DMS153 treated with DMSO at 0.1 percent for 48 hours (cell line): ENCODE measurements at regions not wholly inside any gene's neighbourhood (a gene's known extent, or its start where the extent isn't known, plus 50 kb on each side); places are given as distances from the start of the nearest gene placed in this dataset.
"Not testable (repeated sequence)": the region's sequence is repeated elsewhere in the genome, so short reads cannot be mapped to it uniquely, and the experiment has no call there.

Experiments used
- DNase-seq: peaks from one replicate; lab custom pipeline; 2025; ENCODE audit not compliant: unreplicated experiment; lab: John Stamatoyannopoulos, UW

DNA sequence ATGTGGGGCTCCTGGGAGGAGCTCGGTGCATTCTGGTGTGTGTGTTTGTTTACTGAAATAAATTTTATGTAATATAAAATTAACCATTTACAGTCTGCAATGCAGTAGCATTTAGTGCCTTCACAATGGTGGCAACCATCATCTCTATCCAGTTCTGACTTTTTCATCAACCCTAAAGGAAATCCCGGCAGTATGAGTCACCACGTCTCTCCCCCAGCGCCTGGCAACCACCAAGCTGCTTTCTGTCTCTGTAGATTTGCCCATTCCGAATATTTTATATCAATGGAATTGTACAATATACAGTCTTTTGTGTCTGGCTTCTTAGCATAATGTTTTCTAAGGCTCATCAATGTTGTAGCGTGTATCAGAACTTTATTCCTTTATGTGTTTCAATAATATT lies 300.5 kb downstream of the MIAT start:
- DNase-seq: no peak

- no peak for DNase-seq
These were observed 301.0 kb downstream of the MIAT start for GRCh38 chr22:26958378-26958777.

GRCh38 chr22:26964642-26965041 lies 307.3 kb downstream of the MIAT start:
- DNase-seq: no peak

DNA sequence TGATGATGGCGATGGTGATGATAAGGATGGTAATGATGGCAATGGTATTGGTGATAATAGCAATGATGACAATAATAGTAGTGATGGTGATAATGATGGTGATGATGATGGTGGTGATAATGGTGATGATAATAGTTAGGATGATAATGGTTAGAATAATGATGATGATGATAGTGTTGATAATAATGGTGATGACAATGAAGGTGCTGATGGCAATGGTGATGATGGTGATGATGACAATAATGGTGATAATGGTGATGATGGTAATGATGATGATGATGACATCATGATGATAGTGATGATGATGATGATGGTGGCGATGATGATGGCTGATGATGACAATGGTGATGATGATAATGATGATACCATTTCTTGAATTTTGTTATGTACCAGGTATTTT lies 309.9 kb downstream of the MIAT start:
- no peak for DNase-seq

- DNase-seq: no peak
These were observed 311.6 kb downstream of the MIAT start for GRCh38 chr22:26968859-26969523.

- no peak for DNase-seq
These were observed 313.5 kb downstream of the MIAT start for GRCh38 chr22:26970809-26971394.

GRCh38 chr22:26972286-26972685 lies 314.9 kb downstream of the MIAT start:
- no peak for DNase-seq

- not testable (repeated sequence) for DNase-seq
These were observed 315.5 kb downstream of the MIAT start for GRCh38 chr22:26972915-26973314.

GRCh38 chr22:26974034-26974433 lies 316.6 kb downstream of the MIAT start:
- DNase-seq: no peak

GRCh38 chr22:26974914-26975803 lies 317.8 kb downstream of the MIAT start:
- DNase-seq: no peak

GRCh38 chr22:26975865-26976264 lies 318.5 kb downstream of the MIAT start:
- no peak for DNase-seq

DNA sequence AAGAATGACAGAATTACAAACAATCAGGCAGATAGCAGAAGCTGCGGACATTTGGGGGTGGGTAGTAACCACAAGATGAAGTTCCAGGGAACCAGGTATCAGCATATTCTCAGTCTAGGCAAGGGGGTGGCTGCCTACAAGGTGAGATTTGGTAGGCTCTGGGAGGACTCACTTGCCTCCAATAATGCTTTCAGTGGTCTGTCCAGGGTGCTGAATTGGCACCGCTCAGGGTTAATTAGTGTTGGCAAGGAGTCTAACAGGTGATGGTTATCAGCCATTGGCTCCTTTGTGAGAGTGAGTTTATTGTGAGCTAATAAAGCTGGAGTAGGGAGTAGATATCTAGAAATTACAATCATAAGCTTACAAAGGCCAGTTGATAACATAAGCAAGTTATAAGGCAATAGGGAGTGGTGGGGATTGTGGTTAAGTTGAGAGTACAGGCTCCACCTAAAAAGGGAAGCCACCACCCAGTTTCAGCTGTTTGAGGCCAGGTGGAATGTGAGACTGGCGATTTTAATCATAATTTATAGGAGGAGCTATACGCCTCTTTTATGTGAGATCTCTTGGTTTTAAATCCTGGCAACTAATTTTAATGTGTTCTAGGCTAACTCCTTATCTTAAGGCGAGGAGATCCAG lies 320.5 kb downstream of the MIAT start:
- no peak for DNase-seq

- DNase-seq: no peak
These were observed 321.9 kb downstream of the MIAT start for GRCh38 chr22:26979294-26979693.

- peak; percentile 5 for DNase-seq
These were observed 323.7 kb downstream of the MIAT start for GRCh38 chr22:26981111-26981510.

DNA sequence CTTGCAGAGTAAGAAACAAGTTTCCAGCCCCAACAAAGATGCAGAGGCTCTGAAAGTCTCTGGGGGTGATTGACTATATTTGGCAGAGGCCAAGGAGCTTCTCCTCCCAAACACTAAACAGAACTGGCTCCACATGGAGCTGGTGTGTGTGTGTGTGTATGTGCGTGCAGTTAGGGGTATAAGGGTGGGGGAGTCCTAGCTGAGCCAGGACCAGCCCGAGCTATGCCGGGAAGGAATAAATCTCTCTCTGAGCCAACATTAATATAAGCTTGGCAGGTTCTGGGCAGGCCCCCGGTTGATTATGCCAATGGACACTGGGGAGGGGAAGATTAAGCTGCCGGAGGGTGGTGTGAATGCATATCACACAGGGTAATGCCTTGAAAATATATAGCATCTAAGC lies 324.2 kb downstream of the MIAT start:
- no peak for DNase-seq

GRCh38 chr22:26983311-26983710 lies 325.9 kb downstream of the MIAT start:
- DNase-seq: no peak

DNA sequence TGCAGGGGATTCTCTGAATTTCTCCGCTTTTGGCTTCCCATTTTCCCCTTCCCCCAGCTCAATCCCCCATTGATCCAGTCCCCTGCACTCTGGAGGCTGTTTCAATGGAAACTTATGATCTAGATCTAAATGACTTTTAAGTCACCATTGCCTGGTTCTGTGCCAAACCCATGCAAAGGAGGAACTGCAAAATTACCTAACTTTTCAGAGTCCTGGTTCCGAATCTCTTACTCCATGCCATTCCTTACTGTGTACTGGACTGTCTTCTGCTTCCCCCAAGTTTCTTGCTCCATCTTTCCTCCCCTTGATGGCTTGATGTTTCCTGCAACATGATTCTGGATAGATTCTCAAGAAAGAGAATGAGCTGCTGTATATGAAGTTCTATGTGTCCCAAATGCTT lies 327.8 kb downstream of the MIAT start:
- DNase-seq: no peak

DNA sequence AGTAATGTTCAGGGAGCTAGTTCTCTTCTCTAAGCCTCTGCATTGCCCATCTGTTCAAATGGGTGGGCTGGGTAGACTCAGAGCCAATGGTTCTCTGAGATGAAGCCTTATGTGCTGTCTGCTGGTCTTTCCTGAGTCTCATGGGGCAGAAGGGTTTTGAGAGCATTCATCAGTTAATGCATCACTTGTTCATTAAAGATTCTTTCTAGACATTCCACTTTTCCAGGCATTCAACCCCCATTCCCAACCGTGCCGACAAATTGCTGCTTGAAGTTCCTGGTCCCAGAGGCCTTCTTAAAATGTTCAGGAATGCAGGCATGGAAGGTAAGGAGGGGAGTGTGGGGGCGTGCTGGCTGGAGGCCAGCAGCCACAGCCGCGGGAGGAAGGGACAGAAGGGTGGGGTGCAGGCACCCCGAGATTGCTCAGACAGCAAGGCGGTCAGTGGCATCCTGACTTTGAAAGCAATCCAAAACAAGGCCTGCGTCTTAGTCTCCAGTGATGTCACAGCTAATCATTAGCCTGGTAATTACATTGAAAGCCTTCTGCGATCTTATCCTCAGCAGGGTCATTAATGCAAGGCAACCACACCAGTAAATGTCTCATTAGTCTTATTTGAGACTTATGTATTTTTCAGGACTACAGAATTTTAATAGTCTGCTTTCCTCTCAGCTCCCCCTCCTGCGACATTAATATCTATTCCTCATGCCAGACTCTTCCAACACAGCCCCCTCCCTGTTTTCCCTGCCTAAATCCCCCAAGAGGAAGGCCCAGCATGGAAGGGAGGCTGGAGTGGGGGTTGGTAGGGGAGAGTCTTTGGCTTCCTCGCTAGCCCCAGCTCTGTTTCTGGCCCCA lies 328.8 kb downstream of the MIAT start:
- DNase-seq: no peak

DNA sequence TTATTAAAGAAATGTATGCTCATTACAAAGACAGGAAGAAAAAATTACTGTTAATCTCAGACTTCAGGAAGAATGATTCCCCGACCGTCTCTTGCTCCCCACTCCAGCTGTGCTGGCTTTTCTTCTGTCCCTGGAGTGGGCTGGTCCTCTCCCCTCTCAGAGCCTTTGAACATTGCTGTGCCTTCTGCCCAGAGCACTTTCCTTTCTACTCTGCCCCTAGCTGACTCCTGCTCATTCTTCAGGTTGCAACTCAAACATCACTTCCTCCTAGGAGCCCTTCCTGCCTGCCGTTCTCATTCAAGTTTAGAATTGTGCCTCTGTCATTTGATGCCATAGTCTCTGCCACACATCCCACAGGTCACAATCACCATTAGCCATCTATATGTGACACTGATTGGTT lies 329.5 kb downstream of the MIAT start:
- no peak for DNase-seq

- DNase-seq: no peak
These were observed 333.3 kb downstream of the MIAT start for GRCh38 chr22:26990503-26991189.
